HG03060 (cell line): ENCODE measurements at regions not wholly inside any gene's neighbourhood (a gene's known extent, or its start where the extent isn't known, plus 50 kb on each side); places are given as distances from the start of the nearest gene placed in this dataset.

ENCODE experiments used
- ATAC-seq: cut with Tn5 transposase; IDR thresholded peaks from one replicate; pipeline ENCODE4 v1.9.1; 2021; ENCODE audit warnings: low read depth, moderate number of reproducible peaks; ENCODE audit not compliant: unreplicated experiment

- ATAC-seq = no peak
Measured at GRCh38 chr7:49244543-49244942, 320.2 kb downstream of the CDC14C start.

- no peak for ATAC-seq
Measured at GRCh38 chr7:49245062-49245461, 320.7 kb downstream of the CDC14C start.

GRCh38 chr7:49247759-49248158 is 323.4 kb downstream of the CDC14C start:
- no peak for ATAC-seq

GRCh38 chr7:49255054-49255453 is 330.7 kb downstream of the CDC14C start:
- ATAC-seq = no peak

- ATAC-seq = no peak
Measured at GRCh38 chr7:49260538-49260937, 336.2 kb downstream of the CDC14C start.

GRCh38 chr7:49261928-49262327 is 337.6 kb downstream of the CDC14C start:
- no peak for ATAC-seq

- no peak for ATAC-seq
Measured at GRCh38 chr7:49264530-49264929, 340.2 kb downstream of the CDC14C start.

GRCh38 chr7:49273897-49274296 is 349.6 kb downstream of the CDC14C start:
- ATAC-seq = no peak

GRCh38 chr7:49279891-49280290 is 355.5 kb downstream of the CDC14C start:
- ATAC-seq = no peak

- no peak for ATAC-seq
Measured at GRCh38 chr7:49287653-49288052, 363.3 kb downstream of the CDC14C start.

GRCh38 chr7:49294611-49295010 is 370.3 kb downstream of the CDC14C start:
- ATAC-seq = no peak

GRCh38 chr7:49295146-49295545 is 370.8 kb downstream of the CDC14C start:
- ATAC-seq = no peak

- ATAC-seq = no peak
Measured at GRCh38 chr7:49297958-49298357, 373.6 kb downstream of the CDC14C start.

GRCh38 chr7:49308787-49309186 is 384.4 kb downstream of the CDC14C start:
- no peak for ATAC-seq

GRCh38 chr7:49320083-49320482 is 395.7 kb downstream of the CDC14C start:
- no peak for ATAC-seq

GRCh38 chr7:49321843-49322242 is 397.5 kb downstream of the CDC14C start:
- ATAC-seq = no peak

- no peak for ATAC-seq
Measured at GRCh38 chr7:49322476-49322875, 398.1 kb downstream of the CDC14C start.

- ATAC-seq = no peak
Measured at GRCh38 chr7:49324040-49324439, 399.7 kb downstream of the CDC14C start.

GRCh38 chr7:49324707-49325106 is 400.4 kb downstream of the CDC14C start:
- ATAC-seq = no peak

GRCh38 chr7:49325571-49325970 is 401.2 kb downstream of the CDC14C start:
- no peak for ATAC-seq

GRCh38 chr7:49327155-49327554 is 402.8 kb downstream of the CDC14C start:
- no peak for ATAC-seq

- ATAC-seq = no peak
Measured at GRCh38 chr7:49333180-49333881, 409.0 kb downstream of the CDC14C start.

- ATAC-seq = no peak
Measured at GRCh38 chr7:49341849-49342248, 417.5 kb downstream of the CDC14C start.
